HuH-7.5 (cell line): ENCODE measurements at regions not wholly inside any gene's neighbourhood (a gene's known extent, or its start where the extent isn't known, plus 50 kb on each side); places are given as distances from the start of the nearest gene placed in this dataset.

Source experiments
- DNase-seq: peaks from one replicate; pipeline ENCODE4 v3.0.0; 2011; ENCODE audit warnings: low spot score

DNA sequence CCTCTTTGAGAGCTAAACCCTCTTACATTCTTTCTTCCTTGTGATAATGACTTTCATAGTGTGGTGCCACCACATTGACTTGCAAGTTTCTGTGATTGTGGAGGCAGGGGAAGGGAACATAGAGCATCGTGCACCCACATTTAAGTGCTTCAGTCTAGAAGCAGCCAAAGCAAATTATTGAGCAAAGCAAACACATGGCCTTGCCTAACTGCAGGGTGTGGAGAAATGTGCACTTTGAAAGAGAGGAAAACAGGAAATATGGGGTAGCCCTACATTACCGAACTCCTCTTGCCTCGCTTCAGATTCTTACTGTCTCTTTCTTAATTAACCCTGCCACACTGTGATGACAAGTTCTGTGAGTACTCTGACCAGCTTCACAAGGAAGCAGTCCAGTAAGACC lies 814.6 kb downstream of the SLC4A3 start:
- DNase-seq = no peak

DNA sequence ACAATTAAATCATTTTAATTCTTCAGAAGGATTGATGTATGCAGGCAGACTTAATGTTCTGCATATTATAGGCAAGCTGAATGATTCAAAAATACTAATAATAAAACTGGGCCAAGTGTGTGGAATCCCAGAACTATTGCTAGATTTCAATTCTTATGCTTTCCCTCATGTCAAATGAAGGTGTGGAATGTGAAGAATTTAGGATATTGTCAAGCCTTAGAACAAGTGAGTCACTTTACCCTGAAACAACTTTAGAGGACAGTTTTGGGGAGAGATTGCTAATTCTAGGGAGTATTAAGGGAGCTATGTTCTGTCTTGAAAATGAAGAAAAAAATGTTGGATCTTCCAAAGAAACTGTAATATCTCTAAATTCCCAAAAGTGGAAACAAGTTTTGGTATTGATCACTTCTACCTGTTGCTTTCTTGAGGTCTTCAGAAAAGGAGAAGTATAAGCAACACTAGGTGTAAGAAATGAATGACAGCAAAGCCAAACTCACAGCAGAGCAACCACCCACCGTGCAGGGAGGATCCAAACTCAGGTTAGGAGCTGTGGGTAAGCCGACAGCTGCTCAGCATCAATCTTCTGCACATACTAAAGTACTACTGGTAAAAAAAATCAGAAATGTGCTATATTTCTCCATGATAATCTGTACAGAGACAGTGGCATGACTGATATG lies 818.1 kb downstream of the SLC4A3 start:
- DNase-seq = no peak

- DNase-seq = no peak
These were observed 818.8 kb downstream of the SLC4A3 start for GRCh38 chr2:220446106-220446712.

GRCh38 chr2:220450846-220451245 lies 823.4 kb downstream of the SLC4A3 start:
- DNase-seq = no peak

DNA sequence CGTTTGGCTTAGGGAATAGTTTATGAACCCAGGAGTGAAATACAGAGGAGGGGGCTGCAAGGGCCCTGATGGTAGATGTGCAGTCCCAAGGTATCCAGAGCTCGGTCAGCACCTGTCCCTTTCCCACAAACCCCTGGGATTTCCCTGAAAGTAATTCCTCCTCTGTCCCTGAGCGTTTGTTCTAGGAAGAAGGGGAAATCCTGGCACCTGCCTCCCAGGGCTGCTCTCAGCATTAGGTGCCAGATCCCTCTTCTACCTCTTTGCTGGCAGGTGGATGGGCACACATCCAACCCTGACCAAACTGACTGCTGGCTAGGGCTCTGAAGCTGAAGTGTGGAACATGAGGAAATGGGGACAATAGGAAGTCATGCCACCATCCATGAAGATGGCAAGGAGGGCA lies 824.0 kb downstream of the SLC4A3 start:
- no peak for DNase-seq

GRCh38 chr2:220452561-220452960 lies 825.1 kb downstream of the SLC4A3 start:
- no peak for DNase-seq

GRCh38 chr2:220455351-220455990 lies 828.0 kb downstream of the SLC4A3 start:
- no peak for DNase-seq

DNA sequence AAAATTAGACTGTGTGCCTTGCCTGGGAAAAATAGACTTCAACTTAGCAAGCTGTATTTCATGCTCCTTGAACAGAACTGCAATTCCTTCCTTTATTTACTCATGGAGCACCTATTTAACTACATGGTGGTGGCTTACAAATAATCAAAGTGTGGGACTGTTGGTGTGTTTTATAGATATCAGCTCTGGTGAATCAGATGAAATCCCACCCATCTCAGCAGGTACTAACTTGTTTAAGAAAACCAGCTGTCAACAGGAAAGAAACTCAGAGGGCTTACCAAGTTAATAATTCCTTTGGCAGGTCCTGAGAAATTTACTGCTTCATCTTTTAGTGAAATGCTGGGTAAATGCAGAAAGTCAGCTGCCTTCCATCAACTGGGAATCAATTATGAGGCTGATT lies 830.6 kb downstream of the SLC4A3 start:
- DNase-seq = no peak

DNA sequence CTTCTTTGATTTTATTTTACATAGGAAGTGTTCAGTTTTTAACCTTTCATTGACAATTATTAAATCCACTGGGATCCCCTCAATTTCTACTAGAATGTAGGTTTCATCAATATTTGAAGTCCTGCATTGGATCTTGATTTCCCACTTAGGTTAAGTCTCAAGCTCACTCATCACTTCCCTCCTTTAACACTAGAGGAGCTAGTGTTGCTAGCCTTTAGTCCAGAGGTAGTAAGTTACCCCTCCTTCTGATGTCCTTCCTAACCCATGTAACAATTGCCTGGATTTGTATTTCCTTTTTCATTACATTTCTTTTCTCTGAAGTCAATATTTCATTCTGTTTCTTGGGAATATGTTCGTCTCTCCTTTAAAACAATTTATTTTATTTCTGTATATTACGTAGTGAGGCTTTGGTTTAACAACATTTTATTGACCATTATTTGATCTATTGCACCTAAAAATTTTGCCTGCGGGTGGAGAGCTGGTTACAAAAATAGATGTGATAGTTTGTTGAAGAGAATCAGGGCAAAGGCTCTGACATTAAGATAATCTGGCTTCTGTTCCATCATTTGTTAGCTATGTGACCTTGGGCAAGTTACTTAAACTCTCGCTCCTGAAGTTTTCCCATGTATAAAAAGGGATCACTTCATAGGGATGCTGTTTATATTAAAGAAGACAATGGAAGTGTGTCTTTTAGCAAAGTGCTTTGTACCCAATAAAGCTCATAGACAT lies 833.0 kb downstream of the SLC4A3 start:
- DNase-seq = no peak

- no peak for DNase-seq
These were observed 836.4 kb downstream of the SLC4A3 start for GRCh38 chr2:220463876-220464275.

GRCh38 chr2:220465700-220466099 lies 838.3 kb downstream of the SLC4A3 start:
- no peak for DNase-seq

- DNase-seq = no peak
These were observed 838.8 kb downstream of the SLC4A3 start for GRCh38 chr2:220466251-220466691.

DNA sequence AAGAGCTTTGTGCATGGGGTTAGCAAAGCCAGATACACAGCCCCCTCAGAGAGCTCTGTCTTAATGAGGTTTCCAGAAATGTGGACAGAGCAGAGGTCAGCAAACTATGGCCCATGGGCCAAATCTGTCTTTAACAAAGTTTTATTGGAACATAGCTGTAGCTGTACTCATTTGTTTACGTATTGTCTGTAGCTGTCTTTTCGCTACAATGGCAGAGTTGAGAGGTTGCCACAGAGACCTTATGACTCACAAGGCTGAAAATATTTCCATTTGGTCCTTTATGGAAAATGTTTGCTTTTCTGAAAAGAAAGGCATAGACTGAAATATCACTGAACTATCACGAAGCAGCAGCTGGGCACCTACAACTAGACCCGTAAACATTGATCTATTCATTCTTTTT lies 841.8 kb downstream of the SLC4A3 start:
- DNase-seq = no peak

- DNase-seq = no peak
These were observed 846.2 kb downstream of the SLC4A3 start for GRCh38 chr2:220473611-220474010.

DNA sequence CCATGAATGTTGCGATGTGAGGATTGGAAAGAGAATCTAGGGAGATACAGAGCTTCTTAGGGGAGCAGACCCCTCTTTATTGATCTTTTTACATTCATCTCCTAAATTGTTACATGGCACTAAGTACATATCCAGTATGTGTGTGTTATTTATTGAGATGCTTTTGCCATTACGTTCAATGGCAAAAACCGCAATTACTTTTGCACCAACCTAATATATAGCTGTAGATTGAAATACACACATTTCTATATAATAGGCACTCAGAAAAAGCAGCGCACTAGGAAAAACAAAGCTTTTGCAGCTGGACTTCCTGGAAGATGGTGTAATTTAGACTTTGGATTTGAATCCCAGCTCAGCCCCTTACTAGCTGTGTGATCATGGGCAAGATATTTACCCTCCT lies 849.4 kb downstream of the SLC4A3 start:
- DNase-seq = no peak

- no peak for DNase-seq
These were observed 851.1 kb downstream of the SLC4A3 start for GRCh38 chr2:220478305-220479058.

- no peak for DNase-seq
These were observed 855.3 kb downstream of the SLC4A3 start for GRCh38 chr2:220482716-220483115.

- DNase-seq = no peak
These were observed 861.7 kb downstream of the SLC4A3 start for GRCh38 chr2:220489121-220489520.

GRCh38 chr2:220491670-220492069 lies 864.2 kb downstream of the SLC4A3 start:
- no peak for DNase-seq

DNA sequence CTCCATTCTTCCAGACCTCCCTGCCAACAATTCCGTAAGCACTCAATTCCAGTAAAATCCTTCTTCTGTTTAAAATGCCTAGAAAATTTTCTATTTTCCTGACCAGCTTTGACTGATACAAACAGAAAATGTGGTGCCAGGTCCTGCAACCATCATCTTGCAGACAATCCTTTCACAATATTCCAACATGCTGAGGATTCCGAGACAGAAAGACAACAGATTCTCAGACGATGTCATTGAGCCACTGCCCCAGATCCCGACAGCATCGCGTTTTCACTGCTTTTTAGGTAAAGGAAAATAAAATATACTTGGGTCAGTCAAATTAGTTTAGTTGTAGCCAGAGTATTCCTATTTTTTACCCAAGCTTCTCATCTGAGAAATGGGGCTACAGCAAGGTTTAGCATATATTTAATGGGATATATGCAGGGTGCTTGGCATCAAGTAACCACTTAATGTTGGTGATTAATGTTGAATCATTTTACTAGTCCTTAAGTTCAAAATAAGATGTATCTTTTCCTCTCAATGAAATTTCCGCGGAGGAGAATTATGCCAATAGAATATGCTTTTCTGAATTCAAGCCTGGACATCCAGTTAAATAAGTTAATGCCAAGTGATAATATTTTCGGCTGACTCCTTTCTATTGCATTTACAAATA lies 866.6 kb downstream of the SLC4A3 start:
- no peak for DNase-seq

DNA sequence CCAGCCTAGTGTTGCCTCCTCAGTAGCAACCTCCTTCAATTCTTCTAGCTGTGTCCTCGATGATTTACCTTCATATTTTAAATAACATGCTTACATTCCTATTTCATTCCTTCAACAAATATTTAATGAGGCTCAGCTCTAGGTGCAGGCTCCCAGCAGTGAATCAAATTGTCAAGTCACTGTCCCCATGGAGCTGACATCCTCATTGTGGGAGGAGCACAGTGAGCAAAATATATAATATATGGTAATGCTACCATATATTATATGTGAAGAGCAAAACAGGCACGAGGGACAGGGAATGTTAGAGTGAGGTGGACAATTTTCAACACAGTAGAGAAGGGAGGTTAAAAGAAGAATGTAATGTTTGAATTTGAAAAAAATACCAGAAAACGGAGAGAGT lies 869.1 kb downstream of the SLC4A3 start:
- DNase-seq = no peak

DNA sequence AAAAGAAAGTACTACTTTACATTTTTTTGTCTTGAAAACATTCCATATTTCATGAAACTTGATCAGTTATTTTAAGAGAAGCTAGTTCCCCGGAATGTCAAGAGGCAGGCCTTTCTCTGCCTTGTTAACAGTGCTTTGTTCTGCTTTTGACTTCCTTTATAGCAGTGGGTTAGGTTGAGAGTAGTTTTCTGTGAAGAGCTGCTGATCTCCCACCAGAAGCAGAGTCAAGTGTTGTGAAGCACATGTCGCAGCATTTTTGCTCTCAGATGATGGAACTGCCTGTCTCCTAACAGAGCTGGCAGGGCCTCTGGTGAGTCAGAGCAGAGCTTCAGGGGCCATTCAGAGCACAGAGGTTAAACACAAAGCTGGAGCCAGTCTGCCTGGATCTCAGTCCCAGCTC lies 871.8 kb downstream of the SLC4A3 start:
- DNase-seq = no peak
